LNCAP (cell line): ENCODE measurements at regions not wholly inside any gene's neighbourhood (a gene's known extent, or its start where the extent isn't known, plus 50 kb on each side); places are given as distances from the start of the nearest gene placed in this dataset.

Experiments
- CTCF ChIP-seq: fragments of 450-650 bp; IDR thresholded peaks from 2 replicates; pipeline ENCODE4 v1.5.1; 2017; ENCODE audit warnings: mild to moderate bottlenecking

DNA sequence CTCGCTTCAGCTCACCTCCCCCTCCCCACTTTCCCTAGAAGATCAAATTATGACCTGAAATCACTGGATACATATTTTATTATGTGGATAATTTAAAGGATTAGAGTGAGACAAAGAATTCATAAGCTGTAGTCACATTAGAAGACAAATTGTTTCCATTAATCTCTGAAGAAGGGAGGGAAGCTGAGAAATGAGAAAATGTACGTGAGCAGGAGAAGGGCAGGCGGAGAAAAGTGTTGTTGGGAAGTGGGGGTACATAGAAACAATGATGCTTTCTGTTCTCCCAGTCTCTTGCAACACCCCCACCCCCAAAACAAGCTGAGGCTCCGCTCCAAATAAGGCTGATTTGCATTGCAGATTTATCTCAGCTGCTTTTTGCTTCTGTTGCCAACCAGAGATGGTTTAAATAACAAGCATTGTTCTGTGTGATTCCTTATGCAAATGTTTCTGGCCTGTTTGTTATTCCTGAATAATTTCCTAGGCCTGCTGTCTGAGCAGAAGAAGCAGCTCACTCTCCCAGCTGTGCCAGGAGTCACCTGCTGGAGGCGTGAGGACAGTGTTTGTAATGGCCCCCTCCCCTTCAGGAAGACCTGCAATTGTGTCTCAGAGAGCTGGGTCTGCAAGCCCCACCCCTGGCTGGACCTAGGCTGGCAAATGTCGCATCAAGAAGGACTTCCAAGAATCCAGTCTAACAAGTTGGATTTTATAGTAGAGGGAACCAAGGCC, 121.8 kb upstream of the TNR start:
- no peak for TF ChIP-seq CTCF

GRCh38 chr1:175864625-175865024, 121.2 kb upstream of the TNR start:
- TF ChIP-seq CTCF: no peak

GRCh38 chr1:175864183-175864582, 120.8 kb upstream of the TNR start:
- no peak for TF ChIP-seq CTCF

DNA sequence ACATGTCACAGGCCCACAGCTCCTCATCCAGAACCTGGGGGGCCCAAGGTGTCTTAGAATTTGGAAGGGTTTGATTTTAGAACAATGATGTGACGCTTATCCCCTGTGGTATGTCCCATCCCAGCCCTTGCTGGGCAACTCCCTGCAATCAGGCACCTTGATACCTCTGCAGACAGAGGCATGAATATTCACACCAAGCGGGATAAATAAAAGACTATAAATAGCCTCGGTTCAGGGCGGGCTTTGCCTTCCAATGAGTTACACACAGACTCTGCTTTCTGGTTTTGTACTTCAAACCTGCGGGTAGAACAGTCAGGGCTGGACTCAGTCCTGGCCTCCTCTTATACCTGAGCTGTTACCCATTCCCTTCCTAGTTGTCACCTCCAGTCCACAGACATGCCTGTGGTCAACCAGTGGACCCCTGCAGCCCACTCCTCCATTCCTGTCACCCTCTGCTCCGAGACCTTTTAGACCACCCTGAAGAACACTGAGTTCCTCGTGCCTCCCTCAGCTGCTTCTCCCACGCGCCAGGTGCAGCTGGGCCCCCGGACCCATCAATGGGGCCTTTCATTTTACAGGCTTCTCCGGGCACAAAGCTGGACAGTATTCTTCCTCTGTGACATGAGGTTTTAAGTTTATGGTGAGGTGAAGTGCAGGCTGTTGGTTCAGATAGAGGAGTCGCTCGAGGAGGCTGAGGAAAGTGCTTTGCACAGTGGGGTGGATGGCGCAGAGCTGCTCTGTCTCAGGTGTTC, 120.1 kb upstream of the TNR start:
- no peak for TF ChIP-seq CTCF

DNA sequence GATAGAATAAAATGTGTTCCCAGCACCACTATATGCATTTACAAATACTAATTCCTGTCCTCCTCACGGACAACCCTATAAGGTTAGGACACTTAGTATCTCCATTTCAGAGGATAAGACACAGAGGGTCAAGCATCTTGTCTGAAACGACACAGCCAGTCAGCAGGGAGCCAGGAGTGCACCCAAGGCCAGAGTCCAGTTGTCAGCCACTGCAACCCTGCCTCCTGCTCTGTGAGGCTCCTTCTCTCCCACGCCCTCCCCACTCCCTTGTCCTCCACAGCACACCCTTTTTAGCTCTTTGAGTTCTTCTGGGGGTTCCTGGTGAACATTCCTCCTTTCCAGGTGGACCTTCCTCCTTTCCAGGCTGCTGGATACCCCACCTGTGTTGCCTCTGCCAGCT, 119.0 kb upstream of the TNR start:
- TF ChIP-seq CTCF: no peak

GRCh38 chr1:175861626-175862367, 118.4 kb upstream of the TNR start:
- no peak for TF ChIP-seq CTCF

- TF ChIP-seq CTCF: no peak
Measured at GRCh38 chr1:175857756-175858155, 114.4 kb upstream of the TNR start.
